Uterus (tissue), 3 donors: ENCODE measurements at regions not wholly inside any gene's neighbourhood (a gene's known extent, or its start where the extent isn't known, plus 50 kb on each side); places are given as distances from the start of the nearest gene placed in this dataset.
A peak's percentile ranks its signal among the peaks of the same experiment; 100 is the strongest.

Experiments
- DNase-seq, 2 donors: peaks; one replicate each; pipeline ENCODE4 v3.0.0-alpha.2; 2019 to 2020
- H3K27ac ChIP-seq, 2 donors: fragments of 200-600 bp; sonication (generic); 1 replicate in 1 of 2; 2 replicates in 1 of 2; pipeline ENCODE4 v1.5.1; 2016 to 2018
- H3K27me3 ChIP-seq, 2 donors: fragments of 200-600 bp; sonication (generic); one replicate each; pipeline ENCODE4 v1.5.1; 2018 to 2019; ENCODE audit warnings: control low read depth in 1 of 2
- H3K36me3 ChIP-seq, 2 donors: fragments of 200-600 bp; sonication (generic); one replicate each; pipeline ENCODE4 v1.5.1; 2019; ENCODE audit warnings: control low read depth in 1 of 2
- H3K4me1 ChIP-seq, 2 donors: fragments of 200-600 bp; sonication (generic); one replicate each; pipeline ENCODE4 v1.5.1; 2018 to 2019; ENCODE audit warnings: control low read depth in 1 of 2
- H3K4me3 ChIP-seq, 2 donors: fragments of 200-600 bp; sonication (generic); 1 replicate in 1 of 2; 2 replicates in 1 of 2; pipeline ENCODE4 v1.5.1; 2018 to 2019; ENCODE audit warnings: mild to moderate bottlenecking in 1 of 2
- H3K9me3 ChIP-seq, 2 donors: fragments of 200-600 bp; sonication (generic); one replicate each; pipeline ENCODE4 v1.5.1; 2019; ENCODE audit warnings: control low read depth in 1 of 2
- POLR2A ChIP-seq, 2 donors: fragments of 450-650 bp; IDR thresholded peaks; one replicate each; pipeline ENCODE4 v1.6.1; 2016; ENCODE audit warnings: antibody characterized with exemption in 2 of 2, mild to moderate bottlenecking in 1 of 2, moderate library complexity in 1 of 2
- intact Hi-C: fragments of 100-400 bp; cut with DNase I; formaldehyde crosslinking; loops from one replicate; pipeline ENCODE4 v1.15.1; 2023; ENCODE audit warnings: low total_unique reads
- TF ChIP-seq, protein P1 (sequence below), 4 experiments: fragments of 200-600 bp in 2 of 4; fragments of 450-650 bp in 2 of 4; sonication (generic) in 2 of 4; IDR thresholded peaks; one replicate each; pipeline ENCODE4 v1.5.1; 2016 to 2019; ENCODE audit warnings: antibody characterized with exemption in 4 of 4, mild to moderate bottlenecking in 2 of 4, moderate library complexity in 1 of 4
- donor health status: DM: yes; HTN: yes; CAD: no.

DNA sequence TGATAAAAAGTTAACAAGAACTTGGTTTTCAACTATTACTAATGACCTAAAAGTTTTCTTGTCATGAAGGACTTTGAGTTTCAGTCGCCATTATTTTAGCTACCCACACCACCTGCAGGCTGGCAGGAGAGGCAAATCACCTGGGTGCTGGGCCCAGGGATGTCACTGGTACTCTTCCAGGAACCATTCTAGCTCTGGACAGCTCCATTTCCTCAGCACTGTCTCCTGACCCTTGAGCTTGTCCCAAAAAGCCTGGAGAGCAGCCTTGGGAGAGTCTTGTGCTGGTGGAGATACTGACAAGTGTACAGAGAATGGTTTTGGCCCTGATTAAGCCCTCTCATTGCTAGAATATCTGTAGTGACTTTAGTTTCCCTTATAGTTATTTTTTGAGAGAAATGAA lies 1924.1 kb upstream of the WWC1 start:
- TF ChIP-seq, protein P1, sequence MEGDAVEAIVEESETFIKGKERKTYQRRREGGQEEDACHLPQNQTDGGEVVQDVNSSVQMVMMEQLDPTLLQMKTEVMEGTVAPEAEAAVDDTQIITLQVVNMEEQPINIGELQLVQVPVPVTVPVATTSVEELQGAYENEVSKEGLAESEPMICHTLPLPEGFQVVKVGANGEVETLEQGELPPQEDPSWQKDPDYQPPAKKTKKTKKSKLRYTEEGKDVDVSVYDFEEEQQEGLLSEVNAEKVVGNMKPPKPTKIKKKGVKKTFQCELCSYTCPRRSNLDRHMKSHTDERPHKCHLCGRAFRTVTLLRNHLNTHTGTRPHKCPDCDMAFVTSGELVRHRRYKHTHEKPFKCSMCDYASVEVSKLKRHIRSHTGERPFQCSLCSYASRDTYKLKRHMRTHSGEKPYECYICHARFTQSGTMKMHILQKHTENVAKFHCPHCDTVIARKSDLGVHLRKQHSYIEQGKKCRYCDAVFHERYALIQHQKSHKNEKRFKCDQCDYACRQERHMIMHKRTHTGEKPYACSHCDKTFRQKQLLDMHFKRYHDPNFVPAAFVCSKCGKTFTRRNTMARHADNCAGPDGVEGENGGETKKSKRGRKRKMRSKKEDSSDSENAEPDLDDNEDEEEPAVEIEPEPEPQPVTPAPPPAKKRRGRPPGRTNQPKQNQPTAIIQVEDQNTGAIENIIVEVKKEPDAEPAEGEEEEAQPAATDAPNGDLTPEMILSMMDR (IDR thresholded peaks at IDR 0.05) = no peak
- no peak for TF ChIP-seq POLR2A (IDR thresholded peaks at IDR 0.05)
- H3K4me3 ChIP-seq = no peak overlapping the region
- intact Hi-C loops = no loop called here
- no peak overlapping the region for H3K27ac ChIP-seq
- no peaks in the 10 kb centered on the region for H3K9me3 ChIP-seq
- no peak for DNase-seq
- H3K4me1 ChIP-seq = no peaks in the 10 kb centered on the region
- H3K36me3 ChIP-seq = no peaks in the 10 kb centered on the region
- no peaks in the 10 kb centered on the region for H3K27me3 ChIP-seq

DNA sequence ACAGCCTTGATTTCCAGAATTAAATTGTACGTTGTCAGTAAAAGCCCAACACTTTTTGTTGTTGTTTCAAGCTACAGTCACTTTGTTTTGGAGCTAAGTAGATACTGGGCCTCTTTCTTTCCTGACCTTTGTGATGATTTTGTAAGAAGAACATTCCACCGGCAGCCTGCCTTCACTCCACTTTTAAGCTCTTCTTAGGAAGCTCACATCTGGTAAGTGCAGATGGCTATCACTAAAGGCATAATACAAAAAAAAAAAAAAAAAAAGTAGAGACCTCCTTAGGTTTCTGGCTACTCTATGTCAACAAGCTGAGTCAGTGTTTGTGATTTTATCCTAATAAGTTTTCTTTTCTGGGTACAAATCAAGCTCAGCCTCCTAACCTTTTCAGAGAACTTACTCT lies 1922.1 kb upstream of the WWC1 start:
- H3K27ac ChIP-seq = no peak overlapping the region
- DNase-seq = no peak
- H3K4me3 ChIP-seq = no peak overlapping the region
- H3K9me3 ChIP-seq = no peaks in the 10 kb centered on the region
- intact Hi-C loops = no loop called here
- no peaks in the 10 kb centered on the region for H3K36me3 ChIP-seq
- H3K4me1 ChIP-seq = no peaks in the 10 kb centered on the region
- no peaks in the 10 kb centered on the region for H3K27me3 ChIP-seq
- no peak for TF ChIP-seq POLR2A (IDR thresholded peaks at IDR 0.05)
- TF ChIP-seq, protein P1 (IDR thresholded peaks at IDR 0.05) = no peak

DNA sequence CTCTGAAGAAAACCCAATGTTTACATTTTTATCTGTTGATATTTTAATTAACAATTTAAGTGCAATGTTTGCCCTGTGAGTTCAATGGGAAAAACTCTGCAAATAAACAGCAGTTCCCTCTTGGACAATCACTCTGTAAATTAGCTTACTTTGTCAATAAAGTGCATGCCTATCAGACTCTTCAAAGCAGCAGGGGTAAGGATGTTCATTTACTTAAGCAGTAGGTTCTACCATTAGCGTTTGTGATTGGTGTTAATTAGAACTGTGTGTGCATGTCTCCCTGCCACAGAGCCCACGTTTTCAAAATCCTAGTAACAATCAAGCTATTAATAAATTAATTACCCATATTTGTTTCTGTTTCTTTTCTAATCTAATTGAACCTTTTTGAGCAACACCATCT lies 1921.6 kb upstream of the WWC1 start:
- H3K36me3 ChIP-seq = no peaks in the 10 kb centered on the region
- no peak overlapping the region for H3K4me3 ChIP-seq
- H3K9me3 ChIP-seq = no peaks in the 10 kb centered on the region
- intact Hi-C loops = no loop called here
- no peaks in the 10 kb centered on the region for H3K27me3 ChIP-seq
- H3K27ac ChIP-seq = no peak overlapping the region
- H3K4me1 ChIP-seq = no peaks in the 10 kb centered on the region
- no peak for DNase-seq
- TF ChIP-seq, protein P1 (IDR thresholded peaks at IDR 0.05) = no peak
- TF ChIP-seq POLR2A (IDR thresholded peaks at IDR 0.05) = no peak

DNA sequence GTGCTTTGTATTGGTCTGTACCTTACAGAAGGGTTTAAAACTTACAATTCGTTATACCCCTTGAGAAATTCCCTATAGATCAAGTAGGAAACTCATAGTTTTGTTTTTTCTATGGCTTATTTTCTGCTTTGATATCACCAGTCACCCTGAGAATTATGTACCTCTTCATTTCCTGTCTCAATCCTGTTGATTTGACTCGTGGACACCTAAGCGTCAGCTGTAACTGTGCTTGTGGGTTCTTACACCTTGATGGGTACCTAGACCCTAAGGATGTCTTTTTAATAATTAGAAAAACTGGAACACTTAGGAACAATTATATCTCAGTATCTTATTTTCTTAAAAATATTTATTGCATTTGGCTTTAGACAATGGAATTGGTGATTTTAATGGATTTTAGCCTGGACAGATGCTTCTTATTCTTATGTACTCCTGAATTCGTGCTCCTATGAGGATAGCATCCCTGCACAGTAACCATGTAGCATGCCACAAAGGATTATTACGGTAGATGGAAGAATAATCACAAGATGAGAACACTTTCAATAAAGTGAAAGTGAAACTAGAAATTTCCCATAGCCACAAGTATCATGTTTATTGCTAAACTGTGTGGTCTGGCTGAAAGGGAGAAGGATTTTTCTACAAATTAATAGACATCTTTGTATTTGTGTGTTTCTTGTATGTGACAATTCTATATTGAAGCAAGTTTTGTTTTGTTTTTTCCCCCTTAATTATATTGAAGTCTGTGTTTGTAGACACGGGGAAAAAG lies 1920.3 kb upstream of the WWC1 start:
- H3K9me3 ChIP-seq = no peaks in the 10 kb centered on the region
- no peaks in the 10 kb centered on the region for H3K36me3 ChIP-seq
- H3K4me3 ChIP-seq = peak overlapping the region in 1 of 2 donors; percentile 34
- H3K27me3 ChIP-seq = no peaks in the 10 kb centered on the region
- H3K27ac ChIP-seq = no peak overlapping the region
- no peak for DNase-seq
- no peaks in the 10 kb centered on the region for H3K4me1 ChIP-seq
- TF ChIP-seq, protein P1 (IDR thresholded peaks at IDR 0.05) = no peak
- no peak for TF ChIP-seq POLR2A (IDR thresholded peaks at IDR 0.05)
- intact Hi-C loops = no loop called here

DNA sequence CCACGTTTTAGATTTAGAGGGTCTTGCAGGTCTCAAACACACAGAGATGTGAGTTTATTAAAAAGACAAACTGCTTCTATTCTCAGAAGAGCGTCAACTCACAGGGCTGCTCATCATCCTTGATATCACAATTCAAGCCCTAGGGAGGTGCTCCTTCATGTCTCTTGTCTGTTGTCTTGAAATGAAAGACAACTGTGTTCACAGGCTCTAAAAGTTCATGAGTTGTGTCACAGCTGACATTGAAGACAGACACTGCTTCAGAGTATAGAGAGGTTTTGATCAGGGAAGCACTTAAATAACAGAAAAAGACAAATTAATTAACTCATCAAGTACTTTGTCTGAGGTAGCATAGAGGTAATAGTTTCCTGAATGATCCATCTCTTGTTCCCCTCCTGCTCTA lies 1917.6 kb upstream of the WWC1 start:
- Histone ChIP-seq H3K4me1 (no peaks in the 10 kb centered on the region), H3K36me3 (no peaks in the 10 kb centered on the region), H3K27ac (no peak overlapping the region), H3K27me3 (no peaks in the 10 kb centered on the region), H3K9me3 (no peaks in the 10 kb centered on the region), H3K4me3 (no peak overlapping the region)
- TF ChIP-seq, protein P1 (IDR thresholded peaks at IDR 0.05) = no peak
- no peak for TF ChIP-seq POLR2A (IDR thresholded peaks at IDR 0.05)
- no peak for DNase-seq
- intact Hi-C loops = no loop called here
